NT2/D1 (cell line): ENCODE measurements at regions not wholly inside any gene's neighbourhood (a gene's known extent, or its start where the extent isn't known, plus 50 kb on each side); places are given as distances from the start of the nearest gene placed in this dataset.

Source experiments
- DNase-seq: peaks from one replicate; pipeline ENCODE4 v3.0.0-alpha.2; 2011; ENCODE audit warnings: low read depth, low spot score
- H3K27me3 ChIP-seq: 2 replicates; pipeline ENCODE4 v1.6.0; 2011; ENCODE audit warnings: mild to moderate bottlenecking; ENCODE audit not compliant: insufficient read length, insufficient read depth
- H3K36me3 ChIP-seq: 2 replicates; pipeline ENCODE4 v1.6.1; 2011; ENCODE audit warnings: mild to moderate bottlenecking, low read length, mixed read lengths; ENCODE audit not compliant: insufficient read depth, insufficient read length
- H3K4me1 ChIP-seq: 2 replicates; pipeline ENCODE4 v1.5.1; 2011; ENCODE audit not compliant: insufficient read depth, insufficient read length
- H3K4me3 ChIP-seq: 2 replicates; pipeline ENCODE4 v1.5.1; 2011; ENCODE audit warnings: low read depth; ENCODE audit not compliant: insufficient read length
- H3K9ac ChIP-seq: 2 replicates; pipeline ENCODE4 v1.6.0; 2011; ENCODE audit warnings: low read depth; ENCODE audit not compliant: insufficient read length
- H3K9me3 ChIP-seq: 2 replicates; pipeline ENCODE4 v1.5.1; 2011; ENCODE audit warnings: mild to moderate bottlenecking, low read length; ENCODE audit not compliant: insufficient read depth
- SUZ12 ChIP-seq: IDR thresholded peaks from 2 replicates; pipeline ENCODE4 v1.6.1; 2011; ENCODE audit not compliant: insufficient read length, insufficient read depth; ENCODE audit errors: extremely low read depth
- YY1 ChIP-seq: IDR thresholded peaks from 2 replicates; pipeline ENCODE4 v1.6.1; 2011; ENCODE audit not compliant: insufficient read length, insufficient read depth
- ZNF274 ChIP-seq: IDR thresholded peaks from 2 replicates; pipeline ENCODE4 v1.6.1; 2011; ENCODE audit warnings: mild to moderate bottlenecking, low read depth, low read length

GRCh38 chr6:155994086-155994485, 538.4 kb upstream of the NOX3 start:
- H3K9me3 ChIP-seq: no peaks in the 10 kb centered on the region
- H3K27me3 ChIP-seq: no peaks in the 10 kb centered on the region
- no peak overlapping the region for H3K4me3 ChIP-seq
- H3K4me1 ChIP-seq: no peaks in the 10 kb centered on the region
- TF ChIP-seq SUZ12 (no peak), ZNF274 (no peak), YY1 (no peak)
- H3K9ac ChIP-seq: no peak overlapping the region
- H3K36me3 ChIP-seq: no peaks in the 10 kb centered on the region
- DNase-seq: no peak

- Histone ChIP-seq H3K4me1 (no peaks in the 10 kb centered on the region), H3K27me3 (no peaks in the 10 kb centered on the region), H3K36me3 (no peaks in the 10 kb centered on the region), H3K9ac (no peak overlapping the region), H3K9me3 (no peaks in the 10 kb centered on the region), H3K4me3 (no peak overlapping the region)
- DNase-seq: no peak
- TF ChIP-seq ZNF274 (no peak), SUZ12 (no peak), YY1 (no peak)
These were observed 537.6 kb upstream of the NOX3 start for GRCh38 chr6:155993240-155993639.

GRCh38 chr6:155985660-155986138, 530.1 kb upstream of the NOX3 start:
- Histone ChIP-seq H3K4me1 (no peaks in the 10 kb centered on the region), H3K9me3 (no peaks in the 10 kb centered on the region), H3K4me3 (no peak overlapping the region), H3K36me3 (no peaks in the 10 kb centered on the region), H3K27me3 (no peaks in the 10 kb centered on the region), H3K9ac (no peak overlapping the region)
- TF ChIP-seq YY1 (no peak), SUZ12 (no peak), ZNF274 (no peak)
- DNase-seq: no peak

- H3K36me3 ChIP-seq: no peaks in the 10 kb centered on the region
- H3K4me3 ChIP-seq: no peak overlapping the region
- H3K4me1 ChIP-seq: no peaks in the 10 kb centered on the region
- no peak for TF ChIP-seq SUZ12
- no peak for TF ChIP-seq ZNF274
- no peak for TF ChIP-seq YY1
- no peaks in the 10 kb centered on the region for H3K9me3 ChIP-seq
- no peak for DNase-seq
- no peak overlapping the region for H3K9ac ChIP-seq
- no peaks in the 10 kb centered on the region for H3K27me3 ChIP-seq
These were observed 525.1 kb upstream of the NOX3 start for GRCh38 chr6:155980768-155981079.

- TF ChIP-seq ZNF274: no peak
- TF ChIP-seq YY1: no peak
- TF ChIP-seq SUZ12: no peak
- no peaks in the 10 kb centered on the region for H3K4me1 ChIP-seq
- no peak overlapping the region for H3K4me3 ChIP-seq
- no peaks in the 10 kb centered on the region for H3K9me3 ChIP-seq
- H3K9ac ChIP-seq: no peak overlapping the region
- no peaks in the 10 kb centered on the region for H3K27me3 ChIP-seq
- H3K36me3 ChIP-seq: no peaks in the 10 kb centered on the region
- DNase-seq: no peak
These were observed 524.6 kb upstream of the NOX3 start for GRCh38 chr6:155980014-155980767.

GRCh38 chr6:155975506-155975905, 519.9 kb upstream of the NOX3 start:
- no peaks in the 10 kb centered on the region for H3K36me3 ChIP-seq
- no peak for DNase-seq
- H3K4me3 ChIP-seq: no peak overlapping the region
- TF ChIP-seq SUZ12 (no peak), YY1 (no peak), ZNF274 (no peak)
- H3K9me3 ChIP-seq: no peaks in the 10 kb centered on the region
- H3K9ac ChIP-seq: no peak overlapping the region
- H3K4me1 ChIP-seq: no peaks in the 10 kb centered on the region
- H3K27me3 ChIP-seq: no peaks in the 10 kb centered on the region

GRCh38 chr6:155974811-155975323, 519.2 kb upstream of the NOX3 start:
- Histone ChIP-seq H3K4me1 (no peaks in the 10 kb centered on the region), H3K9me3 (no peaks in the 10 kb centered on the region), H3K9ac (no peak overlapping the region), H3K36me3 (no peaks in the 10 kb centered on the region), H3K4me3 (no peak overlapping the region), H3K27me3 (no peaks in the 10 kb centered on the region)
- DNase-seq: no peak
- TF ChIP-seq SUZ12 (no peak), YY1 (no peak), ZNF274 (no peak)

- Histone ChIP-seq H3K4me3 (no peak overlapping the region), H3K27me3 (no peaks in the 10 kb centered on the region), H3K4me1 (no peaks in the 10 kb centered on the region), H3K9ac (no peak overlapping the region), H3K36me3 (no peaks in the 10 kb centered on the region), H3K9me3 (no peaks in the 10 kb centered on the region)
- TF ChIP-seq ZNF274: no peak
- no peak for TF ChIP-seq SUZ12
- no peak for TF ChIP-seq YY1
- no peak for DNase-seq
These were observed 518.7 kb upstream of the NOX3 start for GRCh38 chr6:155974359-155974758.
